GM10266 (cell line): ENCODE measurements at regions not wholly inside any gene's neighbourhood (a gene's known extent, or its start where the extent isn't known, plus 50 kb on each side); places are given as distances from the start of the nearest gene placed in this dataset.

Experiments
- DNase-seq: peaks from one replicate; pipeline ENCODE4 v3.0.0; 2012; ENCODE audit errors: extremely low spot score
- CTCF ChIP-seq: IDR thresholded peaks from 2 replicates; pipeline ENCODE4 v1.5.1; 2012; ENCODE audit warnings: mild to moderate bottlenecking, low read depth; ENCODE audit not compliant: control insufficient read depth, insufficient read depth; ENCODE audit errors: missing control alignments

- no peak for TF ChIP-seq CTCF
- no peak for DNase-seq
These were observed 1952.6 kb upstream of the LRRTM1 start for GRCh38 chr2:82256983-82257632.

GRCh38 chr2:82256288-82256687, 1951.7 kb upstream of the LRRTM1 start:
- no peak for TF ChIP-seq CTCF
- DNase-seq: no peak

GRCh38 chr2:82254728-82255127, 1950.2 kb upstream of the LRRTM1 start:
- DNase-seq: no peak
- TF ChIP-seq CTCF: no peak

GRCh38 chr2:82246220-82246775, 1941.7 kb upstream of the LRRTM1 start:
- DNase-seq: no peak
- TF ChIP-seq CTCF: no peak

- no peak for TF ChIP-seq CTCF
- DNase-seq: no peak
These were observed 1934.6 kb upstream of the LRRTM1 start for GRCh38 chr2:82239176-82239575.

DNA sequence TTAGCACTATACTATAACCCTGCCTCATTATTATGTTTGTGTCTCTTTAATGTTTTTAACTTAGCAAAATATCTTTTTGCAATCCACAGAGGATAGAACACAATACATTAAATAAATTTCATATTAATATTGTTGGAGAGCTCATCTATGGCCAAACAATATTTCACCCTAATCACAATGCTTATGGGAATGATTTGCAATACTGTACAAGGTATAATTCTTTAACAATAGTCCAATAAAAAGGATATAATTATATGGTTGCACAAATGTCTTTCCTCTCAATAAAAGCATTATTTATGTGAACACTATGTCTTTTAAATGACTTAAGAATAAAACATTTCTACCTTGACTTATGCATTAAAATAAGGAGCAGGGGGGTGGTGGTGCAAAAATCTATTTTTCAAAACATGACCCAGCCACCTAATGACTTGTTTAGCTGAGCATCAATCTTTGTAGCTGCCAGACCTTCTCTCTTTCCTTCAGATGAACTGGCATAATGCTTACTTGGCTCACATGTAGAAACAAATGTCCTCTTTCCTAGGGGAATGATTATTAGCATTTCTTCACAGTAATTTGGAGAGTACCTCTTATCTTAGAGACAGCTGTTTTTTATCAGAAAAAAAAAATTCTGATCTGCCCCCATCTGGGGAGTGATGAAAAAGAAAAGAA, 1933.6 kb upstream of the LRRTM1 start:
- TF ChIP-seq CTCF: no peak
- no peak for DNase-seq

DNA sequence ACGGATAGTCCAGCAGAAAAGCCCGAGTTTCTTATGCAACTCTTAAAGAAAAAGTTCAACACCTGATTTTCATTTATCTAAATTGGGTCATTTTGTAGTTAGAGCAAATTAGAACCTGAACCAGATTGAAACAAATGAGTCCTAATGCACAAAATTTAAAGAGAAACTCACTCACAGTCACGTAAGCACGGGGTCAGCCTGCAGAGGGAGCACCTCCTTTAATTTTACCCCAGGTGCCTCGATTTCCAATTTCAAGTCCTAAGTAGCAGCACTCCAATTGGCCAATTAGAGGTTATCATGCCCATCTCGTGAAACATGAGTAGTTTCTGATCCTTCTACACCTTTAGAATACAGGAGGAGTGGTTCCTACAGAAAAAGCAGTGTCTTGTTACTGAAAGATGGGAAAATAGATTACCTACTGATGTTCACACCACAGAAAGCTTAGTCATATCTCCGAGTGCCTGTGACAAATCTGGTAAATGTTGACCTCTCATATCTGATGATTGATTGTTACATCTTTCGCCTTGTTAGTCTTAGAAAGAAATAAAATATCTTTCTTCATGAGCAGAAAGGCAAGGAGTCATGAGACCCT, 1929.8 kb upstream of the LRRTM1 start:
- TF ChIP-seq CTCF: no peak
- DNase-seq: no peak
